Endothelial cell of umbilical vein (primary cell): ENCODE measurements at regions not wholly inside any gene's neighbourhood (a gene's known extent, or its start where the extent isn't known, plus 50 kb on each side); places are given as distances from the start of the nearest gene placed in this dataset.

Source experiments
- BruUV-seq: library from RNA; stranded (reverse); fragments of 400-500 nt; replicated peaks from 2 replicates; lab custom pipeline; 2021; lab: Mats Ljungman, UMichigan
- CTCF ChIA-PET: fragments of 300-600, 350-600 bp; sonication (Branson Sonifier 250); formaldehyde crosslinking; loops from one replicate; lab custom pipeline; 2021; ENCODE audit warnings: antibody characterized with exemption, inconsistent platforms; lab: Charles Lee
- POLR2A ChIA-PET: fragments of 300-600, 350-600 bp; sonication (Branson Sonifier 250); formaldehyde crosslinking; loops from one replicate; lab custom pipeline; 2021; ENCODE audit warnings: antibody characterized with exemption, inconsistent platforms; lab: Charles Lee
- DNase-seq: peaks from one replicate; pipeline ENCODE4 v3.0.0-alpha.2; 2011; ENCODE audit warnings: low read depth, low spot score
- FAIRE-seq: peaks from 2 replicates; lab custom pipeline; 2011; peaks lifted over from hg19 to GRCh38; lab: Jason Lieb, UNC
- H2AFZ ChIP-seq: 2 replicates; pipeline ENCODE4 v1.6.0; 2012; ENCODE audit warnings: low read depth, low read length, control low read depth, inconsistent platforms
- H3K27ac ChIP-seq: 2 replicates; pipeline ENCODE4 v1.5.1; 2011; ENCODE audit warnings: low read depth, mild to moderate bottlenecking, control low read depth, low read length, moderate library complexity; ENCODE audit not compliant: insufficient read depth
- H3K27me3 ChIP-seq, 2 experiments: 2 replicates each; pipeline versions ENCODE4 v1.6.0 to v1.6.1; 2011; ENCODE audit warnings: low read length in 2 of 2, mixed read lengths in 1 of 2; ENCODE audit not compliant: control insufficient read depth in 2 of 2, insufficient read depth in 2 of 2
- H3K36me3 ChIP-seq, 2 experiments: 2 replicates in 1 of 2; 3 replicates in 1 of 2; pipeline ENCODE4 v1.5.1; 2011; ENCODE audit warnings: low read length in 2 of 2, mild to moderate bottlenecking in 1 of 2, moderate library complexity in 1 of 2; ENCODE audit not compliant: control insufficient read depth in 2 of 2, insufficient read depth in 2 of 2; ENCODE audit errors: extremely low read depth in 1 of 2
- H3K4me1 ChIP-seq: 3 replicates; pipeline ENCODE4 v1.5.1; 2011; ENCODE audit warnings: mild to moderate bottlenecking, low read length; ENCODE audit not compliant: control insufficient read depth, insufficient read depth; ENCODE audit errors: extremely low read depth
- H3K4me2 ChIP-seq: 2 replicates; pipeline ENCODE4 v1.6.1; 2011; ENCODE audit warnings: low read length, control low read depth, mixed read lengths; ENCODE audit not compliant: insufficient read depth
- H3K4me3 ChIP-seq, 3 experiments: fragments of 200-600 bp in 1 of 3; sonication (generic), shearing (Covaris generic) in 1 of 3; replicated peaks in 1 of 3; 2 replicates each; pipeline ENCODE4 v1.5.1; 2011 to 2016; ENCODE audit warnings: control low read depth in 3 of 3, low read length in 3 of 3, mild to moderate bottlenecking in 2 of 3, inconsistent platforms in 1 of 3, low read depth in 1 of 3, moderate library complexity in 1 of 3; ENCODE audit not compliant: insufficient read depth in 1 of 3
- H3K79me2 ChIP-seq: 2 replicates; pipeline ENCODE4 v1.6.0; 2012; ENCODE audit warnings: low read length, inconsistent platforms; ENCODE audit not compliant: control insufficient read depth, insufficient read depth
- H3K9ac ChIP-seq: replicated peaks from 2 replicates; pipeline ENCODE3; 2011; ENCODE audit warnings: low read length, control low read depth; ENCODE audit not compliant: insufficient read depth; ENCODE audit errors: extremely low read depth
- H3K9me1 ChIP-seq: replicated peaks from 3 replicates; pipeline ENCODE4 v1.6.0; 2011; ENCODE audit warnings: mild to moderate bottlenecking, low read length; ENCODE audit not compliant: control insufficient read depth, insufficient read depth; ENCODE audit errors: extremely low read depth
- H3K9me3 ChIP-seq: replicated peaks from 2 replicates; pipeline ENCODE4 v1.5.1; 2012; ENCODE audit warnings: low read length, inconsistent platforms; ENCODE audit not compliant: control insufficient read depth, insufficient read depth
- H4K20me1 ChIP-seq: replicated peaks from 2 replicates; pipeline ENCODE3; 2011; ENCODE audit warnings: mild to moderate bottlenecking, low read length; ENCODE audit not compliant: control insufficient read depth, insufficient read depth; ENCODE audit errors: extremely low read depth
- EZH2 ChIP-seq: IDR thresholded peaks from 2 replicates; pipeline ENCODE4 v1.6.1; 2012; ENCODE audit warnings: borderline replicate concordance, low read depth, mild to moderate bottlenecking, moderate library complexity, low read length, inconsistent platforms; ENCODE audit not compliant: severe bottlenecking
- FOS ChIP-seq: IDR thresholded peaks from 2 replicates; pipeline ENCODE4 v1.6.1; 2011; ENCODE audit warnings: mild to moderate bottlenecking, low read length, moderate library complexity, borderline replicate concordance; ENCODE audit not compliant: insufficient read depth
- GATA2 ChIP-seq: IDR thresholded peaks from 2 replicates; pipeline ENCODE4 v1.7.0; 2011; ENCODE audit warnings: low read depth, mild to moderate bottlenecking, moderate library complexity, mixed read lengths, low read length; ENCODE audit not compliant: insufficient read length, insufficient read depth
- JUN ChIP-seq: IDR thresholded peaks from 2 replicates; pipeline ENCODE4 v1.6.1; 2011; ENCODE audit warnings: borderline replicate concordance, low read depth; ENCODE audit not compliant: insufficient read length, insufficient read depth
- MYC ChIP-seq: IDR thresholded peaks from one replicate; pipeline ENCODE4 v1.6.1; 2011; ENCODE audit warnings: mild to moderate bottlenecking, low read depth, low read length
- POLR2A ChIP-seq: IDR thresholded peaks from 2 replicates; pipeline ENCODE4 v1.6.1; 2012; ENCODE audit warnings: low read depth, mild to moderate bottlenecking, control low read depth, low read length
- POLR2AphosphoS5 ChIP-seq: IDR thresholded peaks from 2 replicates; pipeline ENCODE4 v1.6.1; 2012; ENCODE audit warnings: low read depth, mild to moderate bottlenecking, control low read depth, low read length, moderate library complexity; ENCODE audit not compliant: insufficient read depth
- dilution Hi-C: fragments of 300-500 bp; cut with MboI; formaldehyde crosslinking; loops from one replicate; pipeline ENCODE4 v1.15.0; 2019; ENCODE audit warnings: low sequenced_read_pairs; ENCODE audit not compliant: extremely low pct_ligation_motif_present
- intact Hi-C: fragments of 100-400 bp; cut with micrococcal nuclease; formaldehyde crosslinking; loops from one replicate; pipeline ENCODE4 v1.10.0; 2022
- TF ChIP-seq, protein P1 (sequence below), 2 donors: IDR thresholded peaks; 1 replicate in 1 of 2; 2 replicates in 1 of 2; pipeline ENCODE4 v1.5.1; 2011; ENCODE audit warnings: low read length in 2 of 2, mild to moderate bottlenecking in 2 of 2, moderate library complexity in 2 of 2, control low read depth in 1 of 2, inconsistent platforms in 1 of 2, low read depth in 1 of 2; ENCODE audit not compliant: insufficient read depth in 1 of 2; ENCODE audit errors: extremely low read depth in 1 of 2
- TF ChIP-seq, protein P2 (sequence below): IDR thresholded peaks from 2 replicates; pipeline ENCODE4 v1.6.1; 2011; ENCODE audit not compliant: insufficient read depth, insufficient read length

DNA sequence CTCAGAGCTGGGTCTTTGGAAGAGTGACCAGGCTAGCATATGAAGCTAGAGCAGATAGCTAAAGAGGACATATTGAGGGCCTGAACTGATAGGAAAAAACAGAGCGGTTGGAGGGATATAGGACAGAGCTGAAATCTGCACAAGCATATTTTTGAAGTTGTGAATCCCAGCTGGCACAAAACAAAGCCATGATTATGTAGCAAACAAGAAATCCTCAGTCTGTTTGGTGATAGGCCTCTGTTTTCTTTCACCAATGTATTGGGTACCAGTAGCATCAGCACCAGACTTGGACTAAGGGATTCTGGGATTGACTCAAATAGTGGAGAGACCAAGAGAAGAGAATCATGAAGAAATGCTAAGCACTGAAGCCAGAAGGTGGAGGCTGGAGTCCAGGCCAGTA, 151.0 kb downstream of the FAM43A start:
- Histone ChIP-seq H3K4me2 (no peak overlapping the region), H3K9me1 (no peaks in the 10 kb centered on the region), H3K27me3 (no peaks in the 10 kb centered on the region), H2AFZ (no peak overlapping the region), H3K79me2 (no peaks in the 10 kb centered on the region), H4K20me1 (no peaks in the 10 kb centered on the region), H3K36me3 (no peaks in the 10 kb centered on the region), H3K9ac (no peak overlapping the region), H3K27ac (no peak overlapping the region), H3K4me1 (peaks cover 30% of the 10 kb centered on the region), H3K4me3 (no peak overlapping the region), H3K9me3 (no peaks in the 10 kb centered on the region)
- dilution Hi-C loops (no loop called here), intact Hi-C loops (no loop called here)
- TF ChIP-seq EZH2 (no peak), FOS (no peak), JUN (no peak), MYC (no peak), POLR2AphosphoS5 (no peak), POLR2A (no peak), GATA2 (no peak)
- TF ChIP-seq, protein P1, sequence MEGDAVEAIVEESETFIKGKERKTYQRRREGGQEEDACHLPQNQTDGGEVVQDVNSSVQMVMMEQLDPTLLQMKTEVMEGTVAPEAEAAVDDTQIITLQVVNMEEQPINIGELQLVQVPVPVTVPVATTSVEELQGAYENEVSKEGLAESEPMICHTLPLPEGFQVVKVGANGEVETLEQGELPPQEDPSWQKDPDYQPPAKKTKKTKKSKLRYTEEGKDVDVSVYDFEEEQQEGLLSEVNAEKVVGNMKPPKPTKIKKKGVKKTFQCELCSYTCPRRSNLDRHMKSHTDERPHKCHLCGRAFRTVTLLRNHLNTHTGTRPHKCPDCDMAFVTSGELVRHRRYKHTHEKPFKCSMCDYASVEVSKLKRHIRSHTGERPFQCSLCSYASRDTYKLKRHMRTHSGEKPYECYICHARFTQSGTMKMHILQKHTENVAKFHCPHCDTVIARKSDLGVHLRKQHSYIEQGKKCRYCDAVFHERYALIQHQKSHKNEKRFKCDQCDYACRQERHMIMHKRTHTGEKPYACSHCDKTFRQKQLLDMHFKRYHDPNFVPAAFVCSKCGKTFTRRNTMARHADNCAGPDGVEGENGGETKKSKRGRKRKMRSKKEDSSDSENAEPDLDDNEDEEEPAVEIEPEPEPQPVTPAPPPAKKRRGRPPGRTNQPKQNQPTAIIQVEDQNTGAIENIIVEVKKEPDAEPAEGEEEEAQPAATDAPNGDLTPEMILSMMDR (IDR thresholded peaks at IDR 0.05; ENCODE audit: extremely low read depth in 1 of 2, insufficient read depth in 1 of 2, low read depth in 1 of 2, low read length in 2 of 2), result no peak
- TF ChIP-seq, protein P2, sequence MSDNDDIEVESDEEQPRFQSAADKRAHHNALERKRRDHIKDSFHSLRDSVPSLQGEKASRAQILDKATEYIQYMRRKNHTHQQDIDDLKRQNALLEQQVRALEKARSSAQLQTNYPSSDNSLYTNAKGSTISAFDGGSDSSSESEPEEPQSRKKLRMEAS, result no peak
- DNase-seq (no peak), FAIRE-seq (no peak)
- no TSS peak for BruUV-seq
- POLR2A ChIA-PET, result no interaction called here
- CTCF ChIA-PET, result no interaction called here
